ENCODE measurements at regions not wholly inside any gene's neighbourhood (a gene's known extent, or its start where the extent isn't known, plus 50 kb on each side); places are given as distances from the start of the nearest gene placed in this dataset.

DNA sequence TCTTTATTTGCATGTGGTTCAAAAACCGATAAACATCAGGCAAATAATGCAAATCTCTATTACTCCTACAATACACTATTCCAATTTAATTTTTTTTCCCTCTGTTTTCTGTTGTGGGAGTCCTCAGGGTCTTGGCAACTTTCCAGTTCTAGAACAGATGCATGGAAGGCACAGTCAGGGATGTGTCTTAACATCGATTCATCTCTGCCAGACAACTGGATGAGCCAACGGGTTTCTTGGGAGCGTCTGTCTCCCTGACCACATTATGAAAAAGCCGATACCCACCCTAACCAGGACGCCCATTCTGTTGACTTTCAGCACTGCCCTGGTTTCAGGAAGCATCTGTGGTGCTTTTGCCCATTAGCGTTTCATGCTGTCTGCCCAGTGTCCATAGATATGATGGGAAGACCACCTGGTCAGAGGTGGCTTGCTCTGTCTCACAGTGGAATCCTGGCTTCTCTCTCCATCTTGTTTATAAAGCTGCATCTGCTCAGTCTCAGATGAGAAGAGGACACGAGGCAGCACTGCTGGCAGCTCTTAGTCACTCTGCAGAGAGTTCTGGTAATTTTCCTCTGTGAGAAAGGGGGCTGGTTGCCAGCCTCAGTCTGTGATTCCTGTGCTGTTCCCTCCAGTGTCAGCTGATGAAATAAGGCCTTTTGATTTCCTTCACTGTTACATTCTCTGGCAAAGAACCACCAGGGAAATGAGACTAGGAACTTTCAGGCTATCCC is 57.9 kb upstream of the KCNE4 start:
- peak; percentile 83 for DNase-seq

DNA sequence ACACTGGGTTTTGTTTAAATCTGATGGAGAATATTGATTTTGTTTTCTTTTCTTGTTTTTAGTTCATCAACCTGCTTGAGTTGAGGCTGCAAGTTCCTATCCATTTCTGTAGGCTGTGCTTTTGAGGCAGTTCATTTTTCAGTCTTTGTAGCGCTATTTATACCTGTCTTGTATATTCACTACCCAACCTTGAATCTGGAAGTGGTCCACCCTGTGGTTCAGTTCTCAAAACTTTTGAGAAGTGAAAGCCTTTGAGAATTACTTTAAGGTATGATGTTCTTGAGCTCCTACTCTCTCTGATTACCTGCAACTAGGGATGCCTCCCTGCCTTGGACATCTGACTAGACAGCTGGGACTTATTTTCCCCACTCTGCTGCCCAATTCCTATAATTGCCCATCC is 53.5 kb upstream of the KCNE4 start:
- DNase-seq = no peak

DNA sequence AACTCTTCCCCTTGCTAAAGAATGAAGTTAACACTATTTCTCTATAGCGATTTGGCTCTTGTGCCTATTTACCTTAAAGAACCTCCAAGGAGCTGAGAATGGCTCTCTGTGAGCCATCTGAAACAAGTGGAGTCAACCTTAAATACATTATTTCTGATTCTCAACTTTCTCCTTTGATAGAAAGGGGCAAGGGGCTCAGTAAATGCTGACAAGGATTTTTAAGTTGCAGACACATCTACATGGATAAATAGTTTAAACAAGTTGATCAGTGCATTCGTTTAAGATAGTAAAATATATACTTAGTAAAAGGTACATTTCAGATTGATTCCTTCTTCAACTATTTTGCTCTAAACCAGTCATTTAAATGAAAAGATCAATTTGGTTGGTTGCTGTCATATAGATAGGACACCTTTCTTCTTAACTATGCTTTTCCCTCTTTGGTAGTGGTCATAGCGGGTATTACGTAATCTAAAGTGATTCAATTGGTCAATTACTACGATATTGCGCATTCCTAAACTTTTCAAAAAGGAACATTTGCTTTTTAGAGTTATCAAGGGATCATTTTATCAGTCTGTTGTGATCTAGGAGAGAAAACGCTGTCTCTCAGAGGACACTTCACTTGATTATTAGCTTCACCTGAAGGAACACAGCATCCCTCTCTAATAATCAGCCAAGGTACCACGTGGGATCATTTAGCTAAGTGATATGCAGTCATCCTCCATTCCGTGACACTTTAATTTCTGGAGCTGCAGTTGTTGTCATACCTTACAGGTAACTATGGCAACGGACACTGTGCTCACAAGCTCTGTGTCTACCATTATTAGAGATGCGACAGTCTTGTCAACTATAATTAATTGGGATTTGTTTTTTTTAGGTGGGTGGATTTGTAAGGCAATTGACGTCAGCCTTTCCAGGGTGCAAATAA is 50.9 kb upstream of the KCNE4 start:
- DNase-seq = no peak

- no peak for DNase-seq
These were observed 50.2 kb upstream of the KCNE4 start for GRCh38 chr2:223001797-223002175.
